GM10248 (cell line): ENCODE measurements at regions not wholly inside any gene's neighbourhood (a gene's known extent, or its start where the extent isn't known, plus 50 kb on each side); places are given as distances from the start of the nearest gene placed in this dataset.

Experiments used
- CTCF ChIA-PET: fragments of 300-600 bp; sonication (Branson Sonifier 250); formaldehyde crosslinking; extraction: SDS; loops from one replicate; lab custom pipeline; 2021; ENCODE audit warnings: antibody characterized with exemption; lab: Yijun Ruan, JAX
- POLR2A ChIA-PET: fragments of 350-650 bp; sonication (Branson Sonifier 250); formaldehyde crosslinking; extraction: SDS; loops from one replicate; lab custom pipeline; 2020; ENCODE audit warnings: antibody characterized with exemption; lab: Yijun Ruan, JAX
- DNase-seq: peaks from one replicate; pipeline ENCODE4 v3.0.0; 2012; ENCODE audit errors: extremely low spot score
- CTCF ChIP-seq: IDR thresholded peaks from 2 replicates; pipeline ENCODE4 v1.5.1; 2012; ENCODE audit warnings: mild to moderate bottlenecking, low read depth; ENCODE audit errors: extremely low read depth, missing control alignments, control extremely low read depth

- ChIA-PET CTCF (interaction anchor here (0.6 to 1.5 kb wide), 3 partner anchors 8 to 11 kb away, joined by 3 to 4 read pairs (median 3); no protein-coding TSS in a partner anchor), POLR2A (no interaction called here)
- TF ChIP-seq CTCF: no peak
- no peak for DNase-seq
Observed at GRCh38 chr6:91428296-91428695, 841.4 kb upstream of the MAP3K7 start.

GRCh38 chr6:91420243-91420642, 833.4 kb upstream of the MAP3K7 start:
- CTCF ChIA-PET: interaction anchor here (1.0 to 2.0 kb wide), 3 partner anchors 13 to 167 kb away, joined by 3 to 8 read pairs (median 5); no protein-coding TSS in a partner anchor
- DNase-seq: no peak
- TF ChIP-seq CTCF: no peak
- POLR2A ChIA-PET: no interaction called here

- no peak for TF ChIP-seq CTCF
- ChIA-PET POLR2A (no interaction called here), CTCF (no interaction called here)
- DNase-seq: no peak
Observed at GRCh38 chr6:91415031-91415605, 828.2 kb upstream of the MAP3K7 start.

- CTCF ChIA-PET: interaction anchor here (0.9 kb wide), 1 partner anchor 8 kb away, joined by 4 read pairs; no protein-coding TSS in a partner anchor
- DNase-seq: no peak
- TF ChIP-seq CTCF: no peak
- POLR2A ChIA-PET: no interaction called here
Observed at GRCh38 chr6:91412532-91412931, 825.7 kb upstream of the MAP3K7 start.

GRCh38 chr6:91407706-91408105, 820.8 kb upstream of the MAP3K7 start:
- ChIA-PET POLR2A (no interaction called here), CTCF (interaction anchor here (1.0 to 1.9 kb wide), 2 partner anchors 14 to 25 kb away, joined by 3 to 6 read pairs; no protein-coding TSS in a partner anchor)
- DNase-seq: no peak
- no peak for TF ChIP-seq CTCF

- no peak for DNase-seq
- CTCF ChIA-PET: no interaction called here
- POLR2A ChIA-PET: no interaction called here
- no peak for TF ChIP-seq CTCF
Observed at GRCh38 chr6:91392951-91393350, 806.1 kb upstream of the MAP3K7 start.
